RWPE2 (cell line): ENCODE measurements at regions not wholly inside any gene's neighbourhood (a gene's known extent, or its start where the extent isn't known, plus 50 kb on each side); places are given as distances from the start of the nearest gene placed in this dataset.
A peak's percentile ranks its signal among the peaks of the same experiment; 100 is the strongest.
"Not testable (repeated sequence)": the region's sequence is repeated elsewhere in the genome, so short reads cannot be mapped to it uniquely, and the experiment has no call there.

ENCODE experiments used
- ATAC-seq: fragments of 200-7000 bp; cut with Tn5 transposase; 3 replicates; pipeline ENCODE4 v1.9.1; 2021; ENCODE audit warnings: low read depth
- DNase-seq: peaks from one replicate; pipeline ENCODE4 v3.0.0-alpha.2; 2020; ENCODE audit warnings: low spot score
- H3K27ac ChIP-seq: fragments of 450-650 bp; 2 replicates; pipeline ENCODE4 v1.5.1; 2017; ENCODE audit warnings: mild to moderate bottlenecking; ENCODE audit not compliant: poor library complexity, severe bottlenecking
- H3K27me3 ChIP-seq: fragments of 250-450 bp; sonication (Bioruptor Pico); 2 replicates; pipeline ENCODE4 v1.5.1; 2021; ENCODE audit warnings: mild to moderate bottlenecking, moderate library complexity; ENCODE audit not compliant: insufficient read depth, poor library complexity, severe bottlenecking
- H3K36me3 ChIP-seq: fragments of 250-450 bp; sonication (Bioruptor Pico); 2 replicates; pipeline ENCODE4 v1.5.1; 2020; ENCODE audit warnings: low read depth, mild to moderate bottlenecking, moderate library complexity
- H3K4me1 ChIP-seq: fragments of 250-450 bp; sonication (Bioruptor Pico); 2 replicates; pipeline ENCODE4 v1.5.1; 2021; ENCODE audit warnings: mild to moderate bottlenecking, moderate library complexity; ENCODE audit not compliant: insufficient read depth, poor library complexity, severe bottlenecking
- H3K4me3 ChIP-seq: fragments of 250-450 bp; sonication (Bioruptor Pico); 2 replicates; pipeline ENCODE4 v1.5.1; 2021; ENCODE audit warnings: mild to moderate bottlenecking, moderate library complexity; ENCODE audit not compliant: severe bottlenecking
- H3K9me3 ChIP-seq: fragments of 250-450 bp; sonication (Bioruptor Pico); 2 replicates; pipeline ENCODE4 v1.5.1; 2021; ENCODE audit warnings: mild to moderate bottlenecking, moderate library complexity; ENCODE audit not compliant: severe bottlenecking
- TF ChIP-seq, protein P1 (sequence below): fragments of 450-650 bp; IDR thresholded peaks from one replicate; pipeline ENCODE4 v1.5.1; 2017; ENCODE audit warnings: mild to moderate bottlenecking, moderate library complexity; ENCODE audit not compliant: poor library complexity, severe bottlenecking

DNA sequence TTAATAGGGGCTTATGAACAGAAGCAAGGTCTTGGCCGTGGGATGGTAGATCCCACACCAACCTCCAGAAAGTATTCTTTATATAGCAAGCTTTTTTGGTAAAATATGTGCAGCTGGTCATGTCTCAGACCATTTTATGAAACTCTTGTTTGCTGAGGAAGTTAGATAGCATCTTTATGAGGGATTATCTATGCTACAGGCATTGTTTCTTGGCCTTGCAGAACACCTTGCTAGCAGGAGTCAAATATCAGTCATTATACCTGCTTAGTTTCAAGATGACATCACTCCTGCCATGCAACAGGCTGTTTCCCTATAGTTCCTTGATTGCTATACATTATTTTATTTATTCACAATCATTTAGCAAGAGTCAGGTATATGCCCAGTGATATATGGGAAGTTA is 84.8 kb upstream of the LRFN5 start:
- TF ChIP-seq, protein P1, sequence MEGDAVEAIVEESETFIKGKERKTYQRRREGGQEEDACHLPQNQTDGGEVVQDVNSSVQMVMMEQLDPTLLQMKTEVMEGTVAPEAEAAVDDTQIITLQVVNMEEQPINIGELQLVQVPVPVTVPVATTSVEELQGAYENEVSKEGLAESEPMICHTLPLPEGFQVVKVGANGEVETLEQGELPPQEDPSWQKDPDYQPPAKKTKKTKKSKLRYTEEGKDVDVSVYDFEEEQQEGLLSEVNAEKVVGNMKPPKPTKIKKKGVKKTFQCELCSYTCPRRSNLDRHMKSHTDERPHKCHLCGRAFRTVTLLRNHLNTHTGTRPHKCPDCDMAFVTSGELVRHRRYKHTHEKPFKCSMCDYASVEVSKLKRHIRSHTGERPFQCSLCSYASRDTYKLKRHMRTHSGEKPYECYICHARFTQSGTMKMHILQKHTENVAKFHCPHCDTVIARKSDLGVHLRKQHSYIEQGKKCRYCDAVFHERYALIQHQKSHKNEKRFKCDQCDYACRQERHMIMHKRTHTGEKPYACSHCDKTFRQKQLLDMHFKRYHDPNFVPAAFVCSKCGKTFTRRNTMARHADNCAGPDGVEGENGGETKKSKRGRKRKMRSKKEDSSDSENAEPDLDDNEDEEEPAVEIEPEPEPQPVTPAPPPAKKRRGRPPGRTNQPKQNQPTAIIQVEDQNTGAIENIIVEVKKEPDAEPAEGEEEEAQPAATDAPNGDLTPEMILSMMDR = no peak
- no peak overlapping the region for H3K4me3 ChIP-seq
- H3K4me1 ChIP-seq = peaks cover 10% of the 10 kb centered on the region
- H3K9me3 ChIP-seq = no peaks in the 10 kb centered on the region
- DNase-seq (no peak), ATAC-seq (0 out of 3 replicates have a peak, but pooled peaks have one; percentile 27)
- no peak overlapping the region for H3K27ac ChIP-seq
- H3K36me3 ChIP-seq = no peaks in the 10 kb centered on the region
- H3K27me3 ChIP-seq = no peaks in the 10 kb centered on the region

DNA sequence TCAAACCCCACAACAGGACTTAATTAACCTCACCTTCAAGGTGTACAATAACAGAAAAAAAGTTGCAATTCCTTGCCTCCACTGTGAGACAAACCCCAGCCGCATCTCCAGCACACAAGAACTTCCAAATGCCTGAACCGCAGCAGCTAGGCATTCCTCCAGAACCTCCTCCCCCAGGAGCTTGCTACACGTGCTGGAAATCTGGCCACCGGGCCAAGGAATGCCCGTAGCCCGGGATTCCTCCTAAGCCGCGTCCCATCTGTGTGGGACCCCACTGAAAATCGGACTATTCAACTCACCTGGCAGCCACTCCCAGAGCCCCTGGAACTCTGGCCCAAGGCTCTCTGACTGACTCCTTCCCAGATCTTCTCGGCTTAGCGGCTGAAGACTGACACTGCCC is 88.6 kb upstream of the LRFN5 start:
- H3K27ac ChIP-seq = not testable (repeated sequence)

DNA sequence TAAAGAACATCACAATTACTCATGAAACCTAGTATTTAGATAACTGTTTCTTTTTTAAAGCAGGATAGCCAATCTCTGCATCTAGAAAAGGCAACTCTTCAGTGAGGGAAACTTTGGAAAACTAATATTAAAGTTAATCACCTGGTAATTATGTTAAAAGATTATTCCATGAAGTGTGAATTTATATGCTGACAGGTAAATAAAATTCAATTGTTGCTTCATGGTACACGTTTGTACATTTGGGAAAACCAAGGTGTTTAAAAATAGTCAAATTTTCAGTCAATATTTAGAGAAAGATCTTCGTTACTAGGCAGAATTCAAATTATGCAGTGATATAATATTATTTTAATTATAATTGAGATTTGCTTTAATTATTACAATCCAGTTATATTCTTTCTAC is 100.1 kb upstream of the LRFN5 start:
- Histone ChIP-seq H3K9me3 (no peaks in the 10 kb centered on the region), H3K27me3 (peaks cover 3% of the 10 kb centered on the region), H3K4me1 (no peaks in the 10 kb centered on the region), H3K4me3 (no peak overlapping the region), H3K27ac (no peak overlapping the region), H3K36me3 (no peaks in the 10 kb centered on the region)
- TF ChIP-seq, protein P1 = no peak
- ATAC-seq (no peak), DNase-seq (no peak)

More for the DNA sequence above, 88.6 kb upstream of the LRFN5 start:
- not testable (repeated sequence) for H3K4me1 ChIP-seq, H3K4me3 ChIP-seq, H3K36me3 ChIP-seq, DNase-seq, H3K27me3 ChIP-seq, H3K9me3 ChIP-seq, ATAC-seq

DNA sequence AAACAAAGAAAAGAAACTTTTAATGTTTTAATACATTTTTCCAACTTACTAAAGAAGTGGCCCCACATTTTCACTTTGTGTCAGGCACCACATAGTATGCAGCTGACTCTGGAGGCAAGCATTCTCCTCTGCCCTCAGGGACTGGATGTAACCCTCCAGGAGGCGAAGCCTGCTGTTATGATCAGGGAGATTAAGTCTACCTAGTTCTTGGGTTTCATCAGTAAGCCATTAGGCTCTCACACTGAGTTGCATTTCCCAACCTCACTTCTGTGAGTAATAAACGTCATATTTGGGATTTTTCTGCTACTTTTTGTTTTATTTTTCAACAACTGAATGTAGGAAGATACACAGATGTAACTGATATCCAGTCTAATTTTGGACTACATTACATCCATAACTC is 101.2 kb upstream of the LRFN5 start:
- DNase-seq = no peak
- H3K4me1 ChIP-seq = no peaks in the 10 kb centered on the region
- TF ChIP-seq, protein P1 = no peak
- H3K4me3 ChIP-seq = no peak overlapping the region
- no peaks in the 10 kb centered on the region for H3K9me3 ChIP-seq
- H3K36me3 ChIP-seq = no peaks in the 10 kb centered on the region
- H3K27me3 ChIP-seq = peaks cover 8% of the 10 kb centered on the region
- H3K27ac ChIP-seq = no peak overlapping the region
- no peak for ATAC-seq

DNA sequence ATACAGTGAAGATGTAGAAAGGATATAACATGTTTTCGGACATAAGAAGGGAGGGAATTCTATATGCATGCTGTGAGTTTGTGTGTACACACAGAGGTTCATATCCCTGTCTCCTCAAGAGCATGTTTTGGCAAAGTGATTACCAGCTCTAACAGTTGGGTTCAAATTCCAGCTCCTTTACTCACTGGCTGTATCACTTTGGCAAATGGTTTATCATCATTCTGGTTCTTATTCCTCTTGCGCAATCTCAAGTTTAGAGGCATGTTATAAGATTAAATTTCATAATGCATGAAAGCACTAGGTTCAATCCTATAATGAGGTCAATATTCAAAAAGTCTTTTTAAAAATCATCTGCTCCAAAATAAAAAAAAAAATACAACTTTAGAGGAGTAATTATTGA is 107.7 kb upstream of the LRFN5 start:
- peaks cover 11% of the 10 kb centered on the region for H3K27me3 ChIP-seq
- H3K27ac ChIP-seq = no peak overlapping the region
- no peaks in the 10 kb centered on the region for H3K4me1 ChIP-seq
- TF ChIP-seq, protein P1 = no peak
- ATAC-seq = no peak; the same call in 2 of the 3 replicates
- no peaks in the 10 kb centered on the region for H3K9me3 ChIP-seq
- DNase-seq = no peak
- no peak overlapping the region for H3K4me3 ChIP-seq
- no peaks in the 10 kb centered on the region for H3K36me3 ChIP-seq
